AG08395 (cell line): ENCODE measurements at regions not wholly inside any gene's neighbourhood (a gene's known extent, or its start where the extent isn't known, plus 50 kb on each side); places are given as distances from the start of the nearest gene placed in this dataset.

Source experiments
- DNase-seq: peaks from one replicate; pipeline ENCODE4 v3.0.0; 2012; ENCODE audit warnings: mixed read lengths, low spot score

- no peak for DNase-seq
These were observed 55.4 kb upstream of the SCEL start for GRCh38 chr13:77480066-77480465.

GRCh38 chr13:77479326-77479725, 56.2 kb upstream of the SCEL start:
- no peak for DNase-seq

GRCh38 chr13:77477299-77477848, 58.1 kb upstream of the SCEL start:
- no peak for DNase-seq

- no peak for DNase-seq
These were observed 59.0 kb upstream of the SCEL start for GRCh38 chr13:77476456-77476855.

GRCh38 chr13:77475345-77476084, 60.0 kb upstream of the SCEL start:
- no peak for DNase-seq

GRCh38 chr13:77470986-77471385, 64.5 kb upstream of the SCEL start:
- DNase-seq = no peak

GRCh38 chr13:77466753-77467422, 68.6 kb upstream of the SCEL start:
- DNase-seq = no peak

GRCh38 chr13:77465603-77466195, 69.8 kb upstream of the SCEL start:
- no peak for DNase-seq

- DNase-seq = no peak
These were observed 75.3 kb upstream of the SCEL start for GRCh38 chr13:77460195-77460594.

- DNase-seq = no peak
These were observed 75.9 kb upstream of the SCEL start for GRCh38 chr13:77459592-77459991.

- no peak for DNase-seq
These were observed 76.8 kb upstream of the SCEL start for GRCh38 chr13:77458736-77459135.

- no peak for DNase-seq
These were observed 77.5 kb upstream of the SCEL start for GRCh38 chr13:77457966-77458365.

- DNase-seq = no peak
These were observed 79.2 kb upstream of the SCEL start for GRCh38 chr13:77456271-77456670.

- DNase-seq = no peak
These were observed 86.2 kb upstream of the SCEL start for GRCh38 chr13:77449265-77449664.

GRCh38 chr13:77448689-77449088, 86.8 kb upstream of the SCEL start:
- DNase-seq = no peak

GRCh38 chr13:77443511-77443910, 92.0 kb upstream of the SCEL start:
- DNase-seq = no peak

GRCh38 chr13:77437267-77437666, 98.2 kb upstream of the SCEL start:
- DNase-seq = no peak

- DNase-seq = no peak
These were observed 101.2 kb upstream of the SCEL start for GRCh38 chr13:77434289-77434688.

GRCh38 chr13:77431449-77431848, 104.1 kb upstream of the SCEL start:
- no peak for DNase-seq

GRCh38 chr13:77430377-77430951, 103.6 kb upstream of the MYCBP2 start:
- DNase-seq = no peak

- DNase-seq = no peak
These were observed 102.6 kb upstream of the MYCBP2 start for GRCh38 chr13:77429320-77430142.

GRCh38 chr13:77425705-77426104, 98.8 kb upstream of the MYCBP2 start:
- DNase-seq = no peak
